Urothelium cell line (cell line): ENCODE measurements at regions not wholly inside any gene's neighbourhood (a gene's known extent, or its start where the extent isn't known, plus 50 kb on each side); places are given as distances from the start of the nearest gene placed in this dataset.
A peak's percentile ranks its signal among the peaks of the same experiment; 100 is the strongest.

Source experiments
- DNase-seq: peaks from one replicate; pipeline ENCODE4 v3.0.0; 2011; ENCODE audit warnings: low spot score, mixed read lengths
- FAIRE-seq: peaks from 2 replicates; lab custom pipeline; 2011; peaks lifted over from hg19 to GRCh38; lab: Jason Lieb, UNC

DNA sequence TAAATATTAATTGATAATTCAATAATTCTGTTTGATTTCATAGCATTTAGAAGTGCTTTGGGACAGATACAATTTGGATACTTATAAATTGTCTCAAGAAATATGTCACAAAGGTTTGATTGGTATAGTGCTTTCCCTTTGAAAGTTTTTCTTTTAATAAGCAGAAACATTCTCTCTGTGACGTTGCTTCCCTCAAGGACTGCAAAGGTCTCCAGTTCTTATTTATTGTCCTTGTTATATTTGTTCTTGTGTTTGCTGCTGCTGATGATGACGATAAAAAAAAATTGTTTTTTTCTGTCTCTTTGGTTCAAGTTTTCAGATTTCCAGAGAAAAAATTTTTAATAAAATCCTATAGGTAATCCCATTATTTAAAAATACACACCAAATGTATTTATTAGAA, 176.3 kb upstream of the CLEC14A start:
- DNase-seq (no peak), FAIRE-seq (no peak)

DNA sequence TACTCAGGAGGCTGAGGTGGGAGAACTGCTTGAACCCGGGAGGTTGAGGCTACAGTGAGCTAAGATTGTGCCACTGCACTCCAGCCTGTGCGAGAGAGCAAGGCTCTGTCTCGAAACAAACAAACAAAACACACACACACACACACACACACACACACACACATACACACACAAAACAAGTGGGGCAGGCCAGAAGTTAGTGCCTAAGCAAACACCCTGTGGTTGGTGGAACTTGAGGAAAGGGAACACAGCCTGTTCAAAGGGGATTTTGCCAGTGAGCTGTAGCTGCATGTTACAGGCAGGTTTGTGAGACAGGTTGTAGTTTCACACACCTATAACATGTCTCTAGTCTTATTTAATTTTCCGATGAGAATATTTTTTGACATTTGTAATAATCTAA, 175.3 kb upstream of the CLEC14A start:
- FAIRE-seq, result no peak
- DNase-seq, result no peak

DNA sequence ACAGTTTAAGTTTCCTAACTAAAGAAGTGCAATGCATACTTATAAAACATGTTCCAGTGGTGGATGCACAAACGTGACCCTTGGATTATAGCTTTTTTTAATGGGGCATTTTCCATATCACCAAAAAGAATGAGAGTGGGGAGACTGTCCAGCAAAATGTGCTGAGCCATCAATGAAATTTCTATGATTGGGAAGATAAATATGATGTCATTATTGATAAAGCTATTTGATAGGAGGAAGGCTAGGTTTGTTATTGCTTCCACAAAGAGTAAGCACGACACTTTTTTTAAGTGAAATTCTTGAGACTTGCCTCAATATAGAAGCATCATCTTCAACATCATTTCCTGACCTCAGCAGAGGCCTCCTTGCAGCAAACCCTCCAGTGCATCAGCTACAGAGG, 174.6 kb upstream of the CLEC14A start:
- DNase-seq (no peak), FAIRE-seq (no peak)

DNA sequence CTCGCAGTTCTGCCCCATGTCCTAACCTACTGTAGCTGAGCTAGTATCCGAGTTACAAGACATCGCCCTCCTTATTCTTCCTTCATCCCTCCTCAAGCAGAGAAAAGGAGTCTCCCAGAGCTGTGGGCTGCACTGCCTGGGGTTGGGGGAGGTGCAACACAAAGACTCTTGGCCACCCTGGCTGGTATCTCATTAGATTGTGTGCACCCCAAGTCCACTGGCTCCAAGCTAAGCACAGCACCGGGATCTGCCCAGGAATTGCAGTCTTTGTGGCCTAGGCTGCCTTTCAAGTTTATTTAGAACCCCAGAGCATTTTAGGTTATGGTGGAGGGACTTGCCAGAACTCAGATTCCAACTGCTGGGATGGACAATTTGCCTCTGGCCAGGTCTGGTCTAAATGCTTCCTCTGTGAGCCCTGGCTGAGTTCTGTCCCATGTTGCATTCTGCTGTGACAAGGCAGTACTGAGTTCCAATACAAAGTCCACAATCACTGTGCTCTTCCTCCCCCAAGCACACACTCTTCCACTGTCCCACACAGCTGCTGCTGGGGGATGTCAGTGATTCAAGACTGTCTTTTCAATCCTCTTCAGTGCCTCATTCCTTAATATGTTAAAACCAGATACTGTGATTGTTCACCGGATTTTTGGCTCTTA, 169.6 kb upstream of the CLEC14A start:
- DNase-seq (no peak), FAIRE-seq (peak; percentile 53)

DNA sequence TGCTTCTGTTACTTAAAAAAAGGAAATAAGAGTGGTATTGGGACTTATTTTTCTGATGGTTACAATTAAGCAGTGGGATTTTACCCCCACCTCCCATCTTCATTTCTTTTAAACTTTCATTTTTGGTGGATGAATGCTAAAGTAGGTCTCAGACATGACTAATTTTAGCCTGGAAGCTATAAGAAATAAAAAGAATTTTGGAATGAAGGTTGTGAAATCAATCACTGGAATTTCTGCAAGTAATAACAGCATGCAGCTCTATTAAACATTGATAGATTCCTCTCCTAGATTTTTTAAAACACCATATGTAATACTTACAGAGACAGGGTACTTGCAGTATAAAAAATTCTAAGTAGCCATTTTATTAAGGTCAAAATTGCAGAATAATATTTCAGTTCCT, 164.2 kb upstream of the CLEC14A start:
- DNase-seq (no peak), FAIRE-seq (no peak)

DNA sequence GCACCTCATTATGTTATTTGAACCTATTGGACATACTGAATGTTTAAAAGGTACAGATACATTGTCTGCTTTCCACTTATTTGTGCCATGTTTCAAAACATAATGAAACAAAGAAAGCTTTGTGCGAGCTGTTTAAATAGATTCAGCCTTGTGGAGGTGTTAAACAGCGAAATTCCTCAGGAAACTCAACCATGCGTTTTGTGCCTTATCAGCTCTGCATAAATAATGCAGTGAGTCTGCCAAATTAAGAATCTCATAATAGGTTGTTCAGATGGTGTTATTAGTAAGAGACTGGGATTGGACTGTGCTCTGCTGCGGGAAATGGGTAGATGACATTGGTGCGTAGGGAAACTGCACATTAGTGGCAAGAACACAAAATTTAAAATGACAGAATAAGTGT, 163.7 kb upstream of the CLEC14A start:
- FAIRE-seq (no peak), DNase-seq (no peak)

DNA sequence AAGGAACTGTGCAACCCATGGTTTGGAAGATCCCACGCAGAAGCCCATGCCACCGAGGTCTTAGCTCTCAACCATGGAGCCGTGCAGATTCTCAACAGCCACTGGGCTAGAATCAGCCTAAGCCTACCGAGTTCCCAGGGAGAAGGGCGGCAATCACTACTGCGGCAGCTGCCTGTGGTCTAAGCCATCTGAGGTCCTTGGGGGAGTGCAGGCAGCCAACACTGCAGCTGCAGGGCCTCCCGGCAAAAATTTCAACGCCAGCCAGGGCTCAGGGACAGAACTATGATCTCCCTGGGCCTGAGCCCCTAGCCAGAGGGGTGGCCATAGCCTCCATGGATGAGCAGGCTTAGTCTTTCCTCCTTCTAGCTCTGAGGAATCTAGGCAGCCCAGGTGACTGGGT, 156.8 kb upstream of the CLEC14A start:
- no peak for FAIRE-seq
- DNase-seq, result no peak

DNA sequence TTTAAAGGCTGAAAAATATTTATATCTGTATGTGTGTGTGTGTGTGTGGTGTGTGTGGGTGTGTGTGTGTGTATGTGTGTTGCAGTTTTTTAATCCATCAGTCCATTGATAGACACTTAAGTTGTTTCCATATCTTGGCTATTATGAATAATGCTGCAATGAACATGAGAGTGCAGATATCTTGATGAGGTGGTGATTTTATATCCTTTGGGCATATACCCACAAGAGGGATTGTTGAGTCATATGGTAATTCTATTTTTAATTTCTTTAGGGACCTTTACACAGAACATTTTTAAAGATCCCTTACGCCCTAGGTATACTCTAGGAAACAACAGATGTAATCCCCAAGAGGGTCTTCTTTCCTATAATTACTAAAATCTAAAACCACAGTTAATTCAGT, 154.5 kb upstream of the CLEC14A start:
- no peak for DNase-seq
- no peak for FAIRE-seq

DNA sequence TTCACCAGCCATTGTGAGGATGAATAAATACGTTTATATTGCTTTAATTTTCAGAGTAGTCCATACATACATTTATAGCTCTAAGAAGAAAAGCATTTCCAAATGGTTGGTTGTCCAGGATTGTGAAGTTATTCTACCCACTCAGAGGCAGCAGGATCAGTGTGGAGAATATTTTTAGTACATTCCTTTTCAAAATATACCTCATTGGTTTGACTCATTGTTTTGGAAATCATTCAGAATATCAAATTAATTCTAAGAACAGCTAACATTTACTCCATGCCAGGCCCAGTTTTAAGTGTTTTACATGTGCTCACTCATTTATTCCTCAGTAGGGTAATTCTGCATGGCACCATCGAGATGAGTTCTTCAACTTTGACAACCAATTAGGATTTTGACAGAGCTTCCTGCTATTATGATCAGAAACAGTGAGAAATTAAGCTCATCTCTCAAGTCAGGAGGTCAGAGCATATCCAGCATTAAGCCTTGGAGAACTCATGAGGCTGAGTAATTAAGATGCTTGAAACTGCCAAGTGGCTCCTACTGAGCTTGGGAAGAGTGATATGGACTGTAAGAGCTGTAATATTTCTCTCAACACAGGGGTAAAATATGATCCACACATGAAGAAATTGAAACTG, 153.3 kb upstream of the CLEC14A start:
- no peak for DNase-seq
- FAIRE-seq, result no peak

DNA sequence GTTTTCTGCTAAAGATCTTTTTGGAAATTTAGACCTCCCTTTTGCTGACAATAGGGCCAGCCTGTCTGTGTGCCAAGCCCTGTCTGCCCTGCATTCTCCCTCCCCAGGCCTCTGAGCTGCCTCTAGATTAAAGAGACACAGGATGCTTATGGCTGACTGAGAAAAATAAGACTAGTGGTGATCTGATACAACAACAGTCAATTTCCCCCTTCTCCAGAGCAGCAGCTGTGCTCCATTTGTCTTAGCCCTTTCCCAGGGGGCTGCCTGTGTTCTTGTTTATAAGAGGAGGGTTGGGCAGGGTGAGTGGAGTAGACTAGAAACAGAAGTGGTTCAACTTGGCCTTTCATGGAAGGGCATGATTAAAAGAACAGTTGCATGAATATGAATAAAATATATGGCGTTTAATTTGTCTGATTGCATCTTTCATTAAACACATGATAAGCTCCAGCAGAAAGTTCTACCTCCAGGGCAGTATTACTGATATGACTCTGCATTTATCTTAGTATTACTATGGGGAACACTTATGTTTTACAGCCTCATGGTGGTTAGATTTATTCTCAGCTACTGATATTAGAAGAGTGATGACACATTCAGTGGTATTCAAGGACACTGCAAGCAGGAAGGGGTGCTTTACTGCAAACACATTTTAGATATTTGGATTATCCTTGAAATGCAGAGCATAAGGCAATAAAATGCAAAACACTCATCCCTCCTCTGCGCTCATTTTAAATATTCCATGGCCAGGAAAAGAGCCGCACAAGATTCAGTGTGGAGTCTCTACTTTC, 150.2 kb upstream of the CLEC14A start:
- no peak for DNase-seq
- FAIRE-seq, result no peak

DNA sequence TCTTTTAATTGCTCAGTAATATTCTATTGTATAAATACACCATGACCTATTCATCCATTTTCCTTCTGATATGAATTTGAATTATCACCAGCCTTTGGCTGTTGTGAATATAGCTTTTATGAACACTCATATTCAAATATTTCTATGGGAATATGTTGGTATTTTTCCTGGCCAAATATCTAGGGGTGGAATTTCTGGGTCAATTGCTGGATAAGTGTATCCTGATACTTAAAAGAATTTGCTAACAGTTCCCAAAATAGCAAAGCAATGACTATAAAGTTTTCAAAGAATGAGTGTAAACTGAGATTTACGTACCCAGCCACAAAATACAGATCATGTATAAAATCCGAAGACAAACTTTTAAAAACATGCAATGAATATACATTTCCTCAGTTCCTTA, 148.7 kb upstream of the CLEC14A start:
- DNase-seq (no peak), FAIRE-seq (no peak)

DNA sequence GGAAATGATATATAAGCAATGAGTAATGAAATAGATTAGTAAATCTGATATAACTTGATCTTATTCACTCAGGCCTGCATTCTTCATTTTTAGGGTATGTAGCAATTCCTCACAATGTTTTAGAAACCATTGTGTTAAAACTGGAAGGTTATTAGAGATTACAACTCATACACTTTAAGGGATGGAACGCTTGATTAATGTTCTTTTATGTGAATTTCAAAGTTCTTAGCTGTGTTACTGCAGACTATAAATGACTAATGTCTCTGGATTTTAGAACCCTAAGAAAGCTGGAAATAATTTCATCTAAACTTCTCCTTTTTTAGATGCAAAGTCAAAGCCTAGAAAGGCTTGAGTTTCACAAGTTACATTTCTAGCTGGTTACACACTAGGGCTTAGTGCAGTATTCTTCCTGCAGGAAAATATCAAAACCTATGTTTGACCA, 148.2 kb upstream of the CLEC14A start:
- FAIRE-seq (no peak), DNase-seq (no peak)

DNA sequence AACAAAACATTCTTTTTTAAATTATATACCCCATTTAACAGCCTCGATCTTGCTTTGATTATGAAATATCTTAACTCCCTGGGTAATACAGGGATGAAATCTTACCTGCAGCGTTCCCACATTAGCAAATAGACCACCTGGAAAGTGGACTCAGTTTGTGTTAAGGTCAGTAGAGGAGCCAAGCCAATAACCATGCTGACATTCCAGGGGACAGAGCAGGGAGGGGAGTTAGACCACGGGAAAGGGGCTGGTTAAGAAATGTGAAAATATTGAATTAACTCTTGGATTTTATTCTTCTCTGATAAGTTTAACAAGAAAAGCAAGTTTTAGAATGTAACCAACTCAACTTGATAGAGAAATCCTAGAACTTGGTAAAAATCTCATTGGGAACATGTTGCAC, 144.9 kb upstream of the CLEC14A start:
- DNase-seq, result no peak
- FAIRE-seq, result no peak

DNA sequence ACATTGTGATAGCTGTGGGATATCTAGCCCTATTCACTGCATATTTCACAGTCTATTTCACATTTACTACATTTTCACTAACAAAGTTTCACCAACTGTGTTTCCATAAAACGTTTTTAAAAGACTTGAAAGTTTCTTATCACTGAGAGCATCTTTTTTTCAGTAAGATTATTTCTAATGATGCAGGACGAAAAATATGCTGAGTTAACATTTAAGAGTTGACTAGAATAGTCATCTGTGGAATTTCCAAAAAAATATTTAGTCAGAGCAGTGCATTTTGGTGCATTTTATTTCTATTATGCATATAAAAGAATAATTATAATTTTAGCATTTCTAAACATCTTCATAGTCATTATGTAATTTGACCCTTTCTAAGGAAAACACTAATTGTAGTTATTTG, 143.8 kb upstream of the CLEC14A start:
- FAIRE-seq (no peak), DNase-seq (no peak)

DNA sequence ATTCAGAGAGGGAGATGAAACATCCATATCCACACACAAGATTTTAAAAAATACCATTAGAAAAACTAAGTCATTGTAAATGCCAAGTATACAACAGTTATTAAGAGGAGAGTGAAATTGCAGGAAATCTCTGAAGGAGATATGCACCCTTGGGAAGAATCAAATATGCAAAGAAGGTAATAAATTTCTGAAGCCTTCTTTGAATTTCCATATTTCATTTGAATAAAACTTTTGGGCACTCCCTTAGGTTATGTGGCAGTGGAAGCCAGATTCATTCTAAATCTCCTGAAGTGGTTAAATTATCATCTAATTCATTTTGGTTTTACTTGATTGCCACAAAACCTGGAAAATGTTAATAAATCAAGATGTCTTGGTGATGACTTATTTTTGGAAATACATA, 138.9 kb upstream of the CLEC14A start:
- DNase-seq (no peak), FAIRE-seq (no peak)

DNA sequence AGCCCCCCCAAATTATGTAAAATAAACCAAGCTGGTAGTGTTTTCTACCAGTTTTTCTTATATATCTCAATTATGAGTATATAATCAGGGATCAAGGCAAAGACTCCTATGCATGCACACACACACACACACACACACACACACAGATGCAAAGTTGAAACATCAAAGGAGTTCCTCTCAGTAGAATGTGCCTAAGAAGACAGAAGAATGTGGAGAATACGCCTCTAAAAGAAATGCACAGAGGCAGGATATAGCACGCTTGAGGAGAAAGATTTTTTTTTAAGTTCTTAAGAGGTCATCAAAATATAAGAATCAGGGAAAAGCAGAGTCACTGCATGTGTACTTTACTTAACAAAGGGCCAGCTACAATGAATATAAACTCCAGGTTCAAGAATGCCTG, 138.2 kb upstream of the CLEC14A start:
- no peak for FAIRE-seq

DNA sequence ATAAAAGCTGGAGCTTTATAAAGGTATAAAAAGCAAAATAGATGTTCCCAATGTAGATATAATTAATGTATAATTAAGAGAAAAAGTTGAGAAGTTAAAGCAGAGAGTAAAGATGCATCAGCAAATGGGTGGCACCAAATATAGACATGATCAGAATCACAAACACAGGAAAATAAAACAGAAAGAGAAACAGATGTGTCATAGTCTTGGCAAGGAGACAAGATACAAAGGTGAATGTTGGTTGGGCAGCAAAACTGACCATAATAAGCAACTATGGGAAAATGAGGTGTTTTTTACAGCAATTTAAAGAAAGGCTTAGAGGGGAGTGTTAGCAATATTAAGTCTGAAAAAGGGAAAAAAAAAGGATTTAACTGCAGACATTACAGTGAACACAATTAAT, 135.4 kb upstream of the CLEC14A start:
- FAIRE-seq, result no peak

More for the DNA sequence above, 138.2 kb upstream of the CLEC14A start:
- DNase-seq, result no peak

DNA sequence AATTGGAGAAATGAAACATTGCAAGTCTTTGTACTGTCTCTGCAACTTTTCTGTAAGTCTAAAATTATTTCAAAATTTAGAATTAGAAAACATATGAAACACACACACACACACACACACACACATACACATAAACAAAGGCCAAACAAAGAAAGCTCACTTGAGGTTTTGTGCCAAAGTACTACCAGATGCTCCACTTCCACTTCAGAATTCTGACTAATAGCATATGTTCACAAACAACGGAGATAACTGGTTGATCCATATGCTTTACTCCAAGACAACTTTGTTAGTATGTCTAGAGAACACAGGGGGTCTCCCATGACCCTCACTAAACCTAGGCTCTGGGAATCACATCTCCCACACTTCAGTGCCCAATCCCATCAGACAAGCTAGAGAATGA, 133.8 kb upstream of the CLEC14A start:
- DNase-seq (no peak), FAIRE-seq (no peak)

More for the DNA sequence above, 135.4 kb upstream of the CLEC14A start:
- DNase-seq, result no peak

DNA sequence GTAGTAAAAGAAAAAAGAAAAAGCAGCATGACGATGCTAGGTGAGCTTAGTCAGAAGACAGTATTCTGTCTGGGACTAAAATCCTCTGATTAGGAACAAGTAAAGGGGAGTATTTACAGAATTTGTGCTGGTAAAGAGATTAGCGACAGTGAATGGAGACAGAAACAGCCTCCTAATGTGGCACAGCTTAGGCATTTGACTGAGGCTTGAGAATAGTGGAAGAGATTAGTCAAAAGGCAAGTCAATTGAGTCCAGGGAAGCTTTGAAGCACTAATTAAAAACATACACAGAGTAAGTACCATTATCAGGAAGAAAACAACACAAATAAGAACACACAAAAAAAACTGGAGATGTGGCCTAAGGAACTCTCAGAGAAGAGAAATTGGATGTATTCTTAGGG, 131.9 kb upstream of the CLEC14A start:
- DNase-seq (no peak), FAIRE-seq (no peak)

DNA sequence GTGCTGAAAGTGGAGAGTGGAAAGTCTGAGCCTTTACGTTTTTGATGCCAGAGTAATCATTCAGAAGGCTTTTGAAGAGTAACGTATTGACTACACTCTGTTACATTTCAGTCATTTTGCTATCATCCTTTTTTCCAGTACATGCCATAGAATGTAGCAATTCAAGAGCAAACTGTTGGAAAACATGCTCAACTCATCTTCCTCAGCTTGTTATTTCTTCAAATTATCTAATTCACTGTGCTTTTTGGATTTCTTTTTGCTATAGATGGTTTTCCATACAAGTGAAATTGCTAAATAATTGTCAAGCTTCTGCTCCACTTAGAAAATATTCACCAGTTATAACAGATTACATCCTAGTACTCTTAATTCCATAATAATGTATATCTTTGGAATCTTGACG, 129.9 kb upstream of the CLEC14A start:
- no peak for FAIRE-seq
- DNase-seq, result no peak

DNA sequence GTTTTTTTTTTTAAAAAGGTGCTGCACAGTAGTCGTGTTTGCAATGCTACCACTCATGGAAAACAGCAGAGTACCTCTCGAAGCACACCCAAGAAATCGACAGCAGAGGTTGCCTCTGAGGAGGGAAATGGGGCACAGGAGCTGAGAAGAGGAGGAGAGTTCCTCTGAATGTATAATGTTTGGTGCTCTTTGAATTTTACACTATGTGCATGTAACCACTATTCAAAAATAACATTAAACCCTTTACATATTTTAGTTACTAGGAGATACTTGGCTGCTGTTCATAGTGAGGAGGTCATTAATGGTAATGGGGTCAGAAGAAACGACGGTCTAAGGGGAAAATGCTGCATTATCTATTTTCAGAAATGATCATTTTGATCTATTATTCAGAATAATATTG, 129.4 kb upstream of the CLEC14A start:
- FAIRE-seq, result no peak

DNA sequence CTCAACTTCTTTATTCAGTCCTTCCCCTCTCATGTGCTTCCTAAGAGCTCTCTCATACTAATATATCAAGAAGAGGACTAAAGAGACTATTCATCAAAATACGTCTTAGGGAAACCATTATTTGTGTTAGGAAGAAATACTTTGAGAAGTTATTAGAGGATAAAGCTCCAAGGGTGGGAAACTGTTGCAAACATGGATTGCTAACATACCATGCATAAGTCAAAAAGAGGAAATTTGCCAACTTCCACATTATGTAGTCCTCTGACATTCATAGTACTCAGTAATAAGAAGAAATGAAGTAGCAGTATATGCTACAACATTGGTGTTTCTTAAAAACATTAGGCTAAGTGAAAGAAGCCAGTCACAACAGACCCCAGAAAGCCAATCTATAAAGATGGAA, 128.8 kb upstream of the CLEC14A start:
- DNase-seq (no peak), FAIRE-seq (no peak)

More for the DNA sequence above, 129.4 kb upstream of the CLEC14A start:
- DNase-seq, result no peak
